ENCODE measurements at regions not wholly inside any gene's neighbourhood (a gene's known extent, or its start where the extent isn't known, plus 50 kb on each side); places are given as distances from the start of the nearest gene placed in this dataset.

- no peak for TF ChIP-seq CTCF (IDR thresholded peaks at IDR 0.05 in 8 of 11, conservative IDR thresholded peaks at IDR 0.05 in 3 of 11)
- TF ChIP-seq POLR2A (IDR thresholded peaks at IDR 0.05), result no peak
Observed at GRCh38 chr16:35203636-35204035, 1744.2 kb downstream of the TP53TG3F start.
